HEK293 (cell line): ENCODE measurements at regions not wholly inside any gene's neighbourhood (a gene's known extent, or its start where the extent isn't known, plus 50 kb on each side); places are given as distances from the start of the nearest gene placed in this dataset.
A peak's percentile ranks its signal among the peaks of the same experiment; 100 is the strongest.

ENCODE experiments used
- CTCF ChIA-PET: fragments of 350-600 bp; formaldehyde crosslinking; extraction: SDS; loops from one replicate; lab custom pipeline; 2021; ENCODE audit warnings: antibody characterized with exemption; lab: Yijun Ruan, JAX
- POLR2A ChIA-PET: fragments of 300-600 bp; formaldehyde crosslinking; extraction: SDS; loops from one replicate; lab custom pipeline; 2020; ENCODE audit warnings: antibody characterized with exemption, inconsistent platforms; lab: Yijun Ruan, JAX
- H3K27ac ChIP-seq: fragments of 200-500 bp; sonication (Bioruptor generic); 2 replicates; pipeline ENCODE4 v1.5.1; 2014; ENCODE audit warnings: low read depth, low read length, control low read depth, inconsistent platforms; ENCODE audit errors: extremely low read depth
- H3K36me3 ChIP-seq, 2 experiments: fragments of 200-500 bp in 1 of 2; sonication (Bioruptor generic) in 1 of 2; 1 replicate in 1 of 2; 2 replicates in 1 of 2; pipeline ENCODE4 v1.5.1; 2014 to 2017; ENCODE audit warnings: inconsistent platforms in 2 of 2, low read length in 2 of 2; ENCODE audit not compliant: control insufficient read depth in 2 of 2, insufficient read depth in 1 of 2
- H3K4me1 ChIP-seq: fragments of 200-500 bp; sonication (Bioruptor generic); 2 replicates; pipeline ENCODE4 v1.5.1; 2014; ENCODE audit warnings: mild to moderate bottlenecking, low read length, inconsistent platforms; ENCODE audit not compliant: control insufficient read depth, insufficient read depth
- H3K4me3 ChIP-seq: 2 replicates; pipeline ENCODE4 v1.5.1; 2011; ENCODE audit warnings: low read depth, mild to moderate bottlenecking, control low read depth, low read length, moderate library complexity
- H3K9me3 ChIP-seq: fragments of 200-500 bp; sonication (Bioruptor generic); 2 replicates; pipeline ENCODE4 v1.5.1; 2014; ENCODE audit warnings: low read depth, low read length, inconsistent platforms; ENCODE audit not compliant: control insufficient read depth, insufficient read depth
- MYNN ChIP-seq: fragments of 450-650 bp; formaldehyde crosslinking; IDR thresholded peaks from 2 replicates; pipeline ENCODE4 v1.5.1; 2016; ENCODE audit warnings: missing biosample characterization, missing genetic modification characterization, borderline replicate concordance
- REPIN1 ChIP-seq: fragments of 450-650 bp; formaldehyde crosslinking; IDR thresholded peaks from 2 replicates; pipeline ENCODE4 v1.5.1; 2017; ENCODE audit warnings: missing biosample characterization, missing genetic modification characterization, low read depth
- SETDB1 ChIP-seq: IDR thresholded peaks from one replicate; pipeline ENCODE4 v1.6.1; 2017; ENCODE audit warnings: mild to moderate bottlenecking, low read length, moderate library complexity, mixed read lengths; ENCODE audit not compliant: insufficient read length
- WT1 ChIP-seq: fragments of 450-650 bp; formaldehyde crosslinking; IDR thresholded peaks from 2 replicates; pipeline ENCODE4 v1.5.1; 2016; ENCODE audit warnings: missing biosample characterization, missing genetic modification characterization
- ZNF112 ChIP-seq: fragments of 450-650 bp; formaldehyde crosslinking; IDR thresholded peaks from 2 replicates; pipeline ENCODE4 v1.5.0; 2017; ENCODE audit warnings: missing biosample characterization, missing genetic modification characterization
- ZNF114 ChIP-seq: fragments of 450-650 bp; formaldehyde crosslinking; IDR thresholded peaks from 2 replicates; pipeline ENCODE4 v1.5.0; 2017; ENCODE audit warnings: missing biosample characterization, missing genetic modification characterization
- ZNF138 ChIP-seq: fragments of 450-650 bp; formaldehyde crosslinking; IDR thresholded peaks from 2 replicates; pipeline ENCODE4 v1.5.1; 2016; ENCODE audit warnings: missing biosample characterization, missing genetic modification characterization, borderline replicate concordance
- ZNF157 ChIP-seq: fragments of 450-650 bp; formaldehyde crosslinking; IDR thresholded peaks from 2 replicates; pipeline ENCODE4 v1.5.1; 2016; ENCODE audit warnings: missing biosample characterization, missing genetic modification characterization
- ZNF169 ChIP-seq: fragments of 450-650 bp; formaldehyde crosslinking; IDR thresholded peaks from 2 replicates; pipeline ENCODE4 v1.5.1; 2016; ENCODE audit warnings: missing biosample characterization, missing genetic modification characterization
- ZNF174 ChIP-seq: fragments of 450-650 bp; formaldehyde crosslinking; IDR thresholded peaks from 2 replicates; pipeline ENCODE4 v1.5.0; 2017; ENCODE audit warnings: missing biosample characterization, mild to moderate bottlenecking, missing genetic modification characterization
- ZNF266 ChIP-seq: fragments of 450-650 bp; formaldehyde crosslinking; IDR thresholded peaks from 2 replicates; pipeline ENCODE4 v1.5.1; 2016; ENCODE audit warnings: missing biosample characterization, missing genetic modification characterization, low read depth
- ZNF48 ChIP-seq: fragments of 450-650 bp; formaldehyde crosslinking; IDR thresholded peaks from 2 replicates; pipeline ENCODE4 v1.5.1; 2016; ENCODE audit warnings: missing biosample characterization, missing genetic modification characterization
- ZNF521 ChIP-seq: fragments of 450-650 bp; formaldehyde crosslinking; IDR thresholded peaks from 2 replicates; pipeline ENCODE4 v1.5.1; 2017; ENCODE audit warnings: missing biosample characterization, mild to moderate bottlenecking, missing genetic modification characterization
- ZNF560 ChIP-seq: fragments of 450-650 bp; formaldehyde crosslinking; IDR thresholded peaks from 2 replicates; pipeline ENCODE4 v1.5.1; 2017; ENCODE audit warnings: missing biosample characterization, missing genetic modification characterization, borderline replicate concordance
- ZNF610 ChIP-seq: fragments of 450-650 bp; formaldehyde crosslinking; IDR thresholded peaks from 2 replicates; pipeline ENCODE4 v1.5.1; 2016; ENCODE audit warnings: missing biosample characterization, missing genetic modification characterization, borderline replicate concordance
- ZNF792 ChIP-seq: fragments of 450-650 bp; formaldehyde crosslinking; IDR thresholded peaks from 2 replicates; pipeline ENCODE4 v1.5.1; 2016; ENCODE audit warnings: missing biosample characterization, missing genetic modification characterization
- ZNF830 ChIP-seq: fragments of 450-650 bp; IDR thresholded peaks from 2 replicates; pipeline ENCODE4 v1.5.0; 2018; ENCODE audit warnings: missing biosample characterization, missing genetic modification characterization, low read depth, mild to moderate bottlenecking, moderate library complexity
- TF ChIP-seq, protein P1 (sequence below): fragments of 450-650 bp; formaldehyde crosslinking; IDR thresholded peaks from 2 replicates; pipeline ENCODE4 v1.5.1; 2016; ENCODE audit warnings: missing biosample characterization, missing genetic modification characterization, borderline replicate concordance
- TF ChIP-seq, protein P2 (sequence below): fragments of 450-650 bp; formaldehyde crosslinking; IDR thresholded peaks from 2 replicates; pipeline ENCODE4 v1.5.1; 2016; ENCODE audit warnings: missing biosample characterization, missing genetic modification characterization, low read depth
- TF ChIP-seq, protein P3 (sequence below): fragments of 450-650 bp; formaldehyde crosslinking; IDR thresholded peaks from 2 replicates; pipeline ENCODE4 v1.5.1; 2016; ENCODE audit warnings: missing biosample characterization, missing genetic modification characterization
- TF ChIP-seq, protein P4 (sequence below): fragments of 450-650 bp; formaldehyde crosslinking; IDR thresholded peaks from 2 replicates; pipeline ENCODE4 v1.5.1; 2016; ENCODE audit warnings: missing biosample characterization, missing genetic modification characterization

DNA sequence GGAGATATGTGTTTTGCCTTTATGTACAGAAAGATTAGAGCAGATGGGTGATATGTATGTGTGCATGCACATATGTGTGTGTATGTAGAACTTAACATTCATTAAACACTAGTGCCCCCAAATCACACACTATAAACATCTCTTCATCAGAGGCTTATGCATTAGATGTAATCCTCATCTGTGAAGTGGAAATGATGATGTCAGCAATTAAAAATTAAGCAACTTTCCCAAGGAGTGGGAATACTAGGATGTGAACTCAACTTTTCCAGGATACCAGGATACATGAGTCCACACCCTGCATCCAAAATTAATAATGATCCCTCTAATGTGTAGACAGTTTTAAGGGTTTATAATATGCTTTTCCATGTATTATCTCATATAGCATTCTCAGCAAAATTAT lies 127.7 kb upstream of the ADAMTS18 start:
- no peaks in the 10 kb centered on the region for H3K36me3 ChIP-seq
- H3K4me1 ChIP-seq = no peaks in the 10 kb centered on the region
- H3K9me3 ChIP-seq = no peaks in the 10 kb centered on the region
- H3K27ac ChIP-seq = no peak overlapping the region
- TF ChIP-seq ZNF266 (tag by site-specific recombination) (no peak), ZNF830 (tag by site-specific recombination) (no peak)
- TF ChIP-seq, all 188 proteins: peak for 0
- ChIA-PET CTCF (interaction anchor here (1.3 kb wide), 1 partner anchor 23 kb away, joined by 5 read pairs; no protein-coding TSS in a partner anchor), POLR2A (no interaction called here)
- no peak overlapping the region for H3K4me3 ChIP-seq

DNA sequence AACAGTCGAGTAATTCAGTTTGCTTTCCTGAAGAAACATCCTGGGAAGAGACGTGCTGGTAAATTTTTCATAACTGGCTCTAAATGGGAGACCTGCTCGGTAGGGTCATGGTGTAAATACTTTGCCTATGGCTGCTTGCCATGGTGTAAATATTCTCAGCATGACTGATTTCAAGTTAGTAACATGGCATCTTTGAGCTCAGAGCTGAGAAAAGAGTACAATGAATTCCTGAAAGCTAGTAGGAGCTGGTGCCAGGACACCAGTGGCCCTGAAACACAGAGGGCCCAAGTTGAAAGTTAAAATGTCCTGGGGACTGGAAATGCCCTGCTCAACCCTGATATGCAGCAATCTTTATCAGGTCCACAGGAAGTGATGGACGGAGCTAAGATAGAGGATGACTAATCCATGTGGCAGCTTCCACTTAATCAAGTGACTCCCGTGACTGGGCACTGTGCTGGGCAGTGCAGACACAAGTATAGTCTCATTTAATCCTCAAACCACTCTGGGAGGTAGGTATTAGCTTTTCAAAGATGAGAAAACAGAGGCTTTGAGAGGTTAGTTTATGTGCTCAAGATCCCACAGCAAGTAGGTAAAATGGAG lies 130.1 kb upstream of the ADAMTS18 start:
- TF ChIP-seq WT1 (tag by site-specific recombination) = no peak
- TF ChIP-seq ZNF112 = peak; percentile 67; the same call in 1 of the 2 replicates
- TF ChIP-seq, all 188 proteins: peak for 1
- no peak overlapping the region for H3K4me3 ChIP-seq
- no peaks in the 10 kb centered on the region for H3K9me3 ChIP-seq
- CTCF ChIA-PET = interaction anchor here (1.0 to 1.1 kb wide), 2 partner anchors 19 to 21 kb away, joined by 3 to 4 read pairs; no protein-coding TSS in a partner anchor
- H3K4me1 ChIP-seq = no peaks in the 10 kb centered on the region; the same call in 1 of the 2 replicates
- no peak overlapping the region for H3K27ac ChIP-seq
- POLR2A ChIA-PET = no interaction called here
- H3K36me3 ChIP-seq = no peaks in the 10 kb centered on the region

DNA sequence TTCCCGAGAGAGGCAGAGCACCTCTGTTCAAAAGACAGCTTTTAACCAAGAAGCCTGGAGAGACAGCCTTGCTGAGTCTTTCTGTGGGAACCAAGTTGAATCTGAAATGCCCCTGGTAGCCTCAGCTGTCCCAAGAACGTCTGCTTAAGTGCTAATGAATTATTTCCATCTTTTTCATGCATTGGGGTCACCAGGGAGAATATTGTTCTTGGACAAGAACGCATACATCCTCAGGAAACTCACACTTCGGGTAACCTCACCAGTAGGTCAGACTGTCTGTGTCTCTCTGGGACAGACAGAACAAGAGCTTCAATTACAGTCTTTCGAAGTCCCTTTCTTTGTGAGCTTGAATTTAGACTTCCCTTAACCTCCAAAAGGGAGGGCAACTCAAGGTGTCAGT lies 134.6 kb upstream of the ADAMTS18 start:
- Histone ChIP-seq H3K4me3 (no peak overlapping the region), H3K4me1 (no peaks in the 10 kb centered on the region; the same call in 1 of the 2 replicates), H3K9me3 (no peaks in the 10 kb centered on the region), H3K36me3 (no peaks in the 10 kb centered on the region), H3K27ac (no peak overlapping the region)
- ChIA-PET POLR2A (no interaction called here), CTCF (interaction anchor here (0.7 to 4.1 kb wide), 3 partner anchors 14 to 333 kb away, joined by 5 to 20 read pairs (median 8); no protein-coding TSS in a partner anchor)
- TF ChIP-seq, protein P1, sequence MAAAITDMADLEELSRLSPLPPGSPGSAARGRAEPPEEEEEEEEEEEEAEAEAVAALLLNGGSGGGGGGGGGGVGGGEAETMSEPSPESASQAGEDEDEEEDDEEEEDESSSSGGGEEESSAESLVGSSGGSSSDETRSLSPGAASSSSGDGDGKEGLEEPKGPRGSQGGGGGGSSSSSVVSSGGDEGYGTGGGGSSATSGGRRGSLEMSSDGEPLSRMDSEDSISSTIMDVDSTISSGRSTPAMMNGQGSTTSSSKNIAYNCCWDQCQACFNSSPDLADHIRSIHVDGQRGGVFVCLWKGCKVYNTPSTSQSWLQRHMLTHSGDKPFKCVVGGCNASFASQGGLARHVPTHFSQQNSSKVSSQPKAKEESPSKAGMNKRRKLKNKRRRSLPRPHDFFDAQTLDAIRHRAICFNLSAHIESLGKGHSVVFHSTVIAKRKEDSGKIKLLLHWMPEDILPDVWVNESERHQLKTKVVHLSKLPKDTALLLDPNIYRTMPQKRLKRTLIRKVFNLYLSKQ (tag by site-specific recombination) = no peak
- TF ChIP-seq ZNF521 (tag by site-specific recombination) (no peak), ZNF157 (tag by site-specific recombination) (no peak), ZNF114 (no peak), ZNF560 (no peak), ZNF792 (tag by site-specific recombination) (no peak), MYNN (no peak), ZNF48 (no peak), ZNF610 (tag by site-specific recombination) (no peak), ZNF169 (no peak), ZNF138 (tag by site-specific recombination) (no peak), SETDB1 (no peak), REPIN1 (tag by site-specific recombination) (no peak), ZNF174 (tag by site-specific recombination) (no peak)
- TF ChIP-seq, protein P2, sequence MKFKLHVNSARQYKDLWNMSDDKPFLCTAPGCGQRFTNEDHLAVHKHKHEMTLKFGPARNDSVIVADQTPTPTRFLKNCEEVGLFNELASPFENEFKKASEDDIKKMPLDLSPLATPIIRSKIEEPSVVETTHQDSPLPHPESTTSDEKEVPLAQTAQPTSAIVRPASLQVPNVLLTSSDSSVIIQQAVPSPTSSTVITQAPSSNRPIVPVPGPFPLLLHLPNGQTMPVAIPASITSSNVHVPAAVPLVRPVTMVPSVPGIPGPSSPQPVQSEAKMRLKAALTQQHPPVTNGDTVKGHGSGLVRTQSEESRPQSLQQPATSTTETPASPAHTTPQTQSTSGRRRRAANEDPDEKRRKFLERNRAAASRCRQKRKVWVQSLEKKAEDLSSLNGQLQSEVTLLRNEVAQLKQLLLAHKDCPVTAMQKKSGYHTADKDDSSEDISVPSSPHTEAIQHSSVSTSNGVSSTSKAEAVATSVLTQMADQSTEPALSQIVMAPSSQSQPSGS (tag by site-specific recombination) = no peak
- TF ChIP-seq, protein P3, sequence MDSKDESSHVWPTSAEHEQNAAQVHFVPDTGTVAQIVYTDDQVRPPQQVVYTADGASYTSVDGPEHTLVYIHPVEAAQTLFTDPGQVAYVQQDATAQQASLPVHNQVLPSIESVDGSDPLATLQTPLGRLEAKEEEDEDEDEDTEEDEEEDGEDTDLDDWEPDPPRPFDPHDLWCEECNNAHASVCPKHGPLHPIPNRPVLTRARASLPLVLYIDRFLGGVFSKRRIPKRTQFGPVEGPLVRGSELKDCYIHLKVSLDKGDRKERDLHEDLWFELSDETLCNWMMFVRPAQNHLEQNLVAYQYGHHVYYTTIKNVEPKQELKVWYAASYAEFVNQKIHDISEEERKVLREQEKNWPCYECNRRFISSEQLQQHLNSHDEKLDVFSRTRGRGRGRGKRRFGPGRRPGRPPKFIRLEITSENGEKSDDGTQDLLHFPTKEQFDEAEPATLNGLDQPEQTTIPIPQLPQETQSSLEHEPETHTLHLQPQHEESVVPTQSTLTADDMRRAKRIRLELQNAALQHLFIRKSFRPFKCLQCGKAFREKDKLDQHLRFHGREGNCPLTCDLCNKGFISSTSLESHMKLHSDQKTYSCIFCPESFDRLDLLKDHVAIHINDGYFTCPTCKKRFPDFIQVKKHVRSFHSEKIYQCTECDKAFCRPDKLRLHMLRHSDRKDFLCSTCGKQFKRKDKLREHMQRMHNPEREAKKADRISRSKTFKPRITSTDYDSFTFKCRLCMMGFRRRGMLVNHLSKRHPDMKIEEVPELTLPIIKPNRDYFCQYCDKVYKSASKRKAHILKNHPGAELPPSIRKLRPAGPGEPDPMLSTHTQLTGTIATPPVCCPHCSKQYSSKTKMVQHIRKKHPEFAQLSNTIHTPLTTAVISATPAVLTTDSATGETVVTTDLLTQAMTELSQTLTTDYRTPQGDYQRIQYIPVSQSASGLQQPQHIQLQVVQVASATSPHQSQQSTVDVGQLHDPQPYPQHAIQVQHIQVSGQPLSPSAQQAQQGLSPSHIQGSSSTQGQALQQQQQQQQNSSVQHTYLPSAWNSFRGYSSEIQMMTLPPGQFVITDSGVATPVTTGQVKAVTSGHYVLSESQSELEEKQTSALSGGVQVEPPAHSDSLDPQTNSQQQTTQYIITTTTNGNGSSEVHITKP = no peak
- TF ChIP-seq, protein P4, sequence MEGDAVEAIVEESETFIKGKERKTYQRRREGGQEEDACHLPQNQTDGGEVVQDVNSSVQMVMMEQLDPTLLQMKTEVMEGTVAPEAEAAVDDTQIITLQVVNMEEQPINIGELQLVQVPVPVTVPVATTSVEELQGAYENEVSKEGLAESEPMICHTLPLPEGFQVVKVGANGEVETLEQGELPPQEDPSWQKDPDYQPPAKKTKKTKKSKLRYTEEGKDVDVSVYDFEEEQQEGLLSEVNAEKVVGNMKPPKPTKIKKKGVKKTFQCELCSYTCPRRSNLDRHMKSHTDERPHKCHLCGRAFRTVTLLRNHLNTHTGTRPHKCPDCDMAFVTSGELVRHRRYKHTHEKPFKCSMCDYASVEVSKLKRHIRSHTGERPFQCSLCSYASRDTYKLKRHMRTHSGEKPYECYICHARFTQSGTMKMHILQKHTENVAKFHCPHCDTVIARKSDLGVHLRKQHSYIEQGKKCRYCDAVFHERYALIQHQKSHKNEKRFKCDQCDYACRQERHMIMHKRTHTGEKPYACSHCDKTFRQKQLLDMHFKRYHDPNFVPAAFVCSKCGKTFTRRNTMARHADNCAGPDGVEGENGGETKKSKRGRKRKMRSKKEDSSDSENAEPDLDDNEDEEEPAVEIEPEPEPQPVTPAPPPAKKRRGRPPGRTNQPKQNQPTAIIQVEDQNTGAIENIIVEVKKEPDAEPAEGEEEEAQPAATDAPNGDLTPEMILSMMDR = no peak
